ENCODE measurements at regions not wholly inside any gene's neighbourhood (a gene's known extent, or its start where the extent isn't known, plus 50 kb on each side); places are given as distances from the start of the nearest gene placed in this dataset.
"Not testable (repeated sequence)": the region's sequence is repeated elsewhere in the genome, so short reads cannot be mapped to it uniquely, and the experiment has no call there.

DNA sequence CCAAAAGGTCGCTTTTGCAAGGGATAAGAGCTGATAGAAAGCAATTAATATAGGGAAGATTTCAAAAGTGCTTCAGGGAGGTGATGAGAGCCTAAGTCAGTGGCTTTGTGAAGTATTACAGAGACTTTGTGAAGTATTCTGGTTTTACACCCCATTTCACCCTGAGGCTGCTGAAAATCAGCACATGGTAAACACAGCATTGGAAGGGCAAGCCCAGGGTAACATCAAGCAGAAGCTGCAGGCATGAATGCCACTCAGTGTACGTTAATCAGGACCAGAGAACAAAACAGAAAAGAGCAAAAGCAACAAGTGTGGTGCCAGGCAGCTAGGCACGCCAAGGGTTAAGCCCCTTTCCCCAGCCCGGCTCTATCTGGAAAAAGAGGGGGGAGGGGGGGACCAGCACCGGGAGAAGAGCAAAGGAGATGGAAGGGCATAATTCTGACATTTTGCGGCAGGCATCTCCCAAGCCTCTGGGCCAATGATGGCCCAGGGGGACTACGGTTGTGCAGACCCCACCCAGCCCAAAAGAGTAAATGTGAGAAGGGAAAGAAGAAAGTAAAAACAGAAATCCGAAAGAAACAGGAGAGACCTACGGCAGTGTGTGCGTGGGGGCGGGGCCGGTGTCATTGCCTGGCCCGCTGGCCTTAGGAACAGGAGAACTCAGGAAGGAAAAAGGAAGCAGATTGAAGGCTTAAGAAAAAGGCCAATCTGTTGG lies 58.9 kb downstream of the DHRS2 start:
- peak; percentile 57 for DNase-seq

DNA sequence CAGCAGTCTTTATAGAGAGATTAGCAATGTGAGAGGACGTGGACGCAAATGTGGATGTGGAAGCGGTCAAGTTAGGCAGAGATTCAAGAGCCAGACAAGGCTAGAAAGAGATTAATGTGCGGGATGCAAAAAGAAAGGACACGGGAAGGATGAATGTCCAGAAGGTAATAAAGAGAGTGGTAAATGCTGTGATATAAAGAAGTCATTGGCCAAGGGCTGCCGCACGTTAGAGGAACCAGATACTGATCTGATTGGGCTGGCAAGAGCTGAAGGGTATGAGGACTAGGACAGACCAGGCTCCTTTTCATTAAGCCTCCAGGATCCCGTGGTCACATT lies 59.5 kb downstream of the DHRS2 start:
- DNase-seq, result peak; percentile 2

DNA sequence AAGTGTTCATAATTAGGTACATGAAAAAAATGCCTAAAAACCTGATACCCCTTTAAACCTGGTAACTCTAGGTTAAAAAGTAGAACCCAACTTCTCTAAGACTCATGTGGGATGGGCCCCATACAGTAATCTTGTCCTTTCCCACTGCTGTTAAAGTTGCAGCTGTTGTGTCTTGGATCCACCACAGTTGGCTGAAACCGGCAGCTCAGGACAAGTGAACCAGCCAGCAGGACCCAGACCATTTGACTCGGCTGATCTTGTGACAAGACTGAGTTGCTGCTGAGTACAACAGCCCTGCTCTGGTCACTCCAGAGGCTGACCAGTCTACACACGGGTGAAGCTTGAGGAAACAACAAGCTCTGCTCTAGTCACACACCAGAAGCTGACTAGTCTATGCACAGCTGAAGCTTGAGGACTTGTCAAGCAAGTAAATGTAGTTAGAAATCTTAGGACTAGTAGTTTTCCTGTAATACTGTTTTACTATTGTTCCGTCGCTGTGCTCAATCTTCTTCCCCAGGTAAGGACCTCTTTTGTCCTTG lies 60.6 kb downstream of the DHRS2 start:
- DNase-seq, result no peak

DNA sequence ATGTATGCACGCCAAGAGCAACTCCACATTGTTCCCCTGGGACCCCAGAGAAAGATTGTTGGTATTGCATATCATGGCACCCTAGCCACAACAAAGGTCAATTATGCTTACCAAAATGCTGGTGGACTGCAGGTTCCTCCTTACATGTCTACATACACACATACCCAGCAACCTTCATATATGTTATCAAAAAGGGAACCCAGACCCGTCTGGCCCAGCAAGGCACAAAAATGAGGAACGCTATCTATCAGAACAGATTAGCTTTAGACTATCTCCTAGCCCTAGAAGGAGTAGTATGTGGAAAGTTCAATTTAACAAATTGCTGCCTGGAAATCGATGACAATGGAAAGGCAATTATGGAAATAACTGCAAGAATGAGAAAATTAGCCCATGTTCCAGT lies 61.5 kb downstream of the DHRS2 start:
- no peak for DNase-seq

DNA sequence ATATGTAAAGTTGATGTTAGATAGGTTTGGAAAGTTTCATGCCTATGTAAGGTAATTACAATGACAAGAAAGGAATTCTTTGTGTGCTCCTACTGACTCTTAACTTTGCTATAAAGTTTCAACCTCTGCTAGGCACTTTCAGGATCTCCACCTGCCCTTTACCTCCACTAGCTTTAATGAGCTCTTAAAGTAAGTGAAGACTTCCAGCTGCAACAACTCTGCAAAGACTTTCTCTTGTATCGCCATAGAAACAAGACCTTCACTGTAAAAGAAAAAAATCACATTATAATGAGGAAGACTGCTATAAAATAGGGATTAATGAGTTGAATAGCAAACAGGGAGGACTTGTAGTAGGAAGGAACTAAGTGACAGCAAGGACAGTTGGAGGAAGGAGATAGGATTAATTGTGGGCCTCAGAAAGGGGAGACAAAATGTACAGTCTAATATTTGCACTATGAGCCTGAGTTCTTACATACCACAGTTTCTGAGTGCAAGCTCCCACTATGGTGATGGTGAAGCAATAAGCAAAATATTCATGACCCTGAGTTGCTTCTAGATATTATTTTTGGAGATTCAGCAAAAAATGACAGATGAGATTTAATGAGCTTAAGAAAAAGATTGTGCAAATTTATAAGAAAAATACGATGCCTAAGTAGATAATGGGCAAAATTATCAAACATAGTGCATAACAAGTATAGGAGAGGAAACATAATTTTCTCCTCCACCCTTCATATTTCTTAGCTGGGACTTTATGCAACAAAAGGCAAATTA lies 66.7 kb downstream of the DHRS2 start:
- DNase-seq, result no peak

DNA sequence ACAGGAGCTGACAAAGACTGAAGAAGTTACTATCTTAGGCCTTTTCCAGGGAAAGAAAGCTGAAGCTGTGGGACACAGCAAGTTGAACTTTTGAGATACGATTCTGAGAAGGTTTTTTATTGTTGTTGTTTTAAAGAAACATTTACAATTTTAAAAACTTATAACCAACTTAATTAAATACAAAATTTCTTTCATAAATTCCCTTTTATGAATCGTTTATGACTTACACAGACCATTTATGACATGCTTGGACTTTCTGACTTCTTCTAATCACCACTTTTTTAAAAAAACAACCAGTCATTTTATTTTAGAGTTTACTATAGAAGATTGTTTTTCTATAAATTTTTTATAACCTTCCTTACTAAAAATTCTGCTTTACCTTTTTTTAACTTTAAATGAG lies 68.7 kb downstream of the DHRS2 start:
- no peak for DNase-seq

DNA sequence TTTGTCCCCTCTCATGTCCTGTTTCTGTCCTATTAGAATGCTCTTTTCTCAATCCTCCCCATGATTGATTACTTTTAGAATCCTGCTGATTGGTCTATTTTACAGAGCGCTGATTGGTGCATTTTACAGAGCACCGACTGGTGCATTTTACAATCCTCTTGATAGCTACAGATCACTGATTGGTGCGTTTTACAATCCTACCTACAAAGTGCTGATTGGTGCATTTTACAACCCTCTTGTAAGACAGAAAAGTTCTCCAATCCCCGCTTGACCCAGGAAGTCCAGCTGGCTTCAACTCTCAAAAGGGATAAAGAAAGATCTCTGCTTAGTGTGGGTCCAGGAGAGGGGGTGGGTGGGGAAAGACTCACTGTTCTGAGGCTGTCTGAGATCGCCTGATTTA lies 71.3 kb downstream of the DHRS2 start:
- DNase-seq, result no peak

DNA sequence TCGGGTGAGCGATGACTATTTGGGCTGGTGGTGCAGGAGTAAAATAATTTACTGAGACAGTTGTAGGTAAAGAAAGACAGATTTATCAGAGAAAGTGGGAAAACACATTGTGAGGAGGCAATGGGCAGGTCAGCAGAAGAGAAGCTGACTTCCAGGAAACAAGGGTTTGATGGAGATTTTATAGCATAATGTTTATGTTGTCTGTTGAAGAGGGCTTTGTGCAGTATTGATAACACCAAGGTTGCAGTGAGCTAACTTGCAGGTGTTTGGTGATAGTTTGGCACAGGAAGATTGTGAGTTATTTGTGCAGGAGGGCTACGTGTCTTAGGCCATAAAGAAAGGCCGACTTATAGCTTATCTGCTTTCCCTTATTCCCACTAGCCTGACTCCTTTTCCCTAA lies 72.2 kb downstream of the DHRS2 start:
- DNase-seq, result no peak

DNA sequence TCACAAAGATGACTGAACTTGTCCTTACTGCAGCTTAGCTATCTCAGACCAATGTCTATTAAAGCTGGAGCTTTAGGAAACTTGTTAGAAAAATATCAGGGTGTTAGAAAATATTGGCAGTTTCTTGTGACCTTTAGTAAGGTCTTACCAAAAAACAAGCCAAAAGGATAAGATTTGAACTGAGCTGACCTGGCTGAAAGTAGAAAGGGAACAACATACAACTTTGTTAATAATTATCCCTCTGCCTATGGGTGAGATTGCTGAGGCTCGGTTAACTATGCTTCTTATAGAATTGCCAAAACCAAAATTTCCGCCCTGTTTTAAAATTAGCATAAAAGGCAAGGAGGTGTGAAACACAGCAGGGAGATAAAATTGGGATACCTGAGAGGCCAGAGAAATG lies 73.8 kb downstream of the DHRS2 start:
- DNase-seq, result no peak

DNA sequence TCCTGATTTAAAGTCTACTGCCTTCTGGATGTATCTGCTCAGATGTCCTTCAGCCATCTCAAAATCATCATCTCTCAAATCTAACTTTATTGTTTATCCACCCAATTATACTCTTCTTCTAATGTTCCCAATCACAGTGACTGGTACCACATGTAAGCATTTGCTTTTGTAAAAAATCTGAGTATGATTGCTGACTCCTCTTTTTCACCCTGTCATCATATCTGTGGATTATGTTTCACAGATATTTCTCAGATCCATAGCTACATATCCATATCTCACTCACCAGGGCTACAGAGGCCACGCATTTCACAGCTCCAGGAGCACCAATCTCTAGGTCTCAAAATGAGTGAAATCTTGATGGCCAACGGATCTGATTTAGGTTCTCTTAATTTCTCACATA lies 76.1 kb downstream of the DHRS2 start:
- DNase-seq, result no peak

DNA sequence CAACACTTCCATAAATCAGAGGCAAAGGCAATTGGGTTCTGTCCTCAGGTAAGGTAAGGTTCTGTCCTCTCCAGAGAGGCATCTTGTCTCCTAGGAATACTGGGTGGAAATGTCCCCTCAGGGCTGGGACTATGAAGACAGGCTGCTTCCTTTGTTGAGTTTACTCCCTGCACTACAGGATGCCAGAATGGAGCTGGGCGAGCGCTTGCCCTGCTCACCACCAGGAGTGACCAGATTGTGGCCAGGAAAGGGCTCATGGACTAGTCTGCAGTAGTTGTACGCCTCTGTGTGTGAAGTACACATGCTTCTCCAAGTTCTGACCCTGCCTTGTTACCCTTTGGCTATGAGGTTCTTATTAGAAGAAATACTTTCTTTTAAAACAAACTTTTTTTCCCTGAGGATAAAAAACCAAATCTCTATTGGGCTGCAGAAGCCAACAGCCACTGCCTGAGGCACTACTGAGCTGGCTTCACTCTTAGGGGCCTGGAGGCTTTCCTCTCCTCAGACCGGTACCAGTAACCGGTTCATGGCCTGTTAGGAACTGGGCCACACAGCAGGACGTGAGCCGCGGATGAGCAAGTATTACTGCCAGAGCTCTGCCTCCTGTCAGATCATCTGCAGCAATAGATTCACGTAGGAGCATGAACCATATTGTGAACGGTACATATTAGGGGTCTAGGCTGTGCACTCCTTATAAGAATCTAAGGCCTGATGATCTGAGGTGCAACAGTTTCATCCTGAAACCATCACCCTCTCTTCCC lies 83.2 kb downstream of the DHRS2 start:
- DNase-seq, result no peak

DNA sequence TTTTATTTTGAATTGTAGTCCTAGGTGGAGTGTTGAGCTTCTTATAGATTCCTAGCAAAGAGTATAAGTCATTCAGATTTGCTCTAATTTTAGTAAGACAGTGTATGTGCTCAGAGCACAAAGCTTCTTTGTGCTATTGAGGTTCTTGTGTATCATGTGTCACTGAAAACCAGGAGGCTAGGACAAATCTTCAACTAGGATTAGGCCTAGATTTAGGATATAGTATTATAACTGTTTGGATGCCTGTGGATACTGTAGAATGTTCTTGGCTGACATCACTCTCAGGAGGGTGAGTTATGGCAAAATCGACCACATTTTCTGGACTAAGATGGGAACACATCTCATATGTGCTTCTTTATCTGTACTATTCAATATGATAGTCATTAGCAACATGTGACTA lies 86.5 kb downstream of the DHRS2 start:
- DNase-seq, result no peak

DNA sequence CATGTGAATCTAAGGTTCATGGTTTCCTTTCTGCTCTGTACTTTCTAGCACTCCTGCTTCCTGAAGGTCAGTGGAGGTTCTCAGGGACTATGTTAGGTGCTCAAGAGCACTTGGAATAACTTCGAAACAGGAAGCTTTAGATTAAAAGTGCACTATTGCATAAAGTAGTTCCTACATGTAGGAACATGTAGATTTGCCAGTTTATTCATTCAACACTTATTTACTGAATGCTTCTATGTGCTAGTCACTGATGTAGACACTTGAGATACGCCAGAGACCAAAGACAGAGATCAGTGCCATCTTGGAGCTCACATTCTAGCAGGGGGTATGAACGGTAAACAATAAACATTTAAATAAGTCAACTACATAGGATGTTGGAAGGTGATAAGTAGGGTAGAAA lies 87.7 kb downstream of the DHRS2 start:
- no peak for DNase-seq

DNA sequence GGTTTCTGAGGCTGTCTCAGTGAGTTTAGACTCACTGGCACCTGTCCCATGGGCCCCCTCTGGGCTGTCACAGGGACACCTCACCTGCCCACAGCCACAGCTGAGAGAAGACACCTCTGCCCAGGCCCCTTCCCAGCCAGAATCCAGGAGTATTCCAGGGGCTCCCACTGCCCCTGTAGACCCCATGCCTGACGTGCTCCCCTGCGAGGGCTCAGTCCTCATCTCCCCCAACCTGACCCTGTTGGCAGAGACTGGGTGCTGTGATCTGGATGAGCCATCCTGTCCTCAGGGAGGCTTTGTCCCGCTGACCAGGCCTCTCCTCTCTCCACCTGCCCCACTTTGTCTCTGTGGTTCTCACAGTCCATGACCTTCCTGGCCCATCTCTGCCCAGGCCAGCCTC lies 89.4 kb downstream of the DHRS2 start:
- DNase-seq, result no peak

DNA sequence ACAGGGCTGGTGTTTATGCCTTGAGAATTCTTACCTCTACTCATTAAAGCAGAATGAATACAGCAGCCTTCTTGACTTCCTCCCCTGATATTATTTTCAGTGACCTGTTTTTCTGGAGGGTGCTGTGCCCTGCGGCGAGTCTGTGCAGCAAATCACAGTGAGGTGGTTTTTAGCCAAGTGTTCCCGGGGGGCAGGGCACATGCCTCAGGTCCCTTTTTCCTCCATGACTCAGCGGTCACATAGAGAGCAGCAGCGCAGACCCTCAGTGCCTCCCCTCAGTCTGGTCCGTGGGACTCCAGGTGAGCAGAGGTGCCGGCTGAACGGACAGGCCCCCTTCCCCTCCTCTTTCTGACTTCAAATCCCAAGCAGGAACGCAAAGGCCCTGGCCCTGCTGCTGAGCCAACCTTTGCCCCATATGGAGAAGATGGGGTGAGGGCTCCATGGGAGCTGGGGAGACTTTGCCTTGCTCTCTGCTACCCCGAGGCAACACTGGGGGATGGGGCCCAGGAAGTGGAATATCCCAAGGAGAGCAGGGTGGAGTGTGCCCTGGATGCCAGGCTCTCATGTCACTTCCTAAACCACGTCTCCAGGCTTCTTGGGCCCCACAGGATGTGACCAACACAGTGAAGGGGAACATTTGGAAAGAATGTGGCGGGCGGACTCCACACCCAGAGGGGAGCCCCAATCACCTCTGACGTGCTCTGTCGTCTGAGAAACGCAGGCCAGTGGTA lies 90.0 kb downstream of the DHRS2 start:
- peak; percentile 7 for DNase-seq

DNA sequence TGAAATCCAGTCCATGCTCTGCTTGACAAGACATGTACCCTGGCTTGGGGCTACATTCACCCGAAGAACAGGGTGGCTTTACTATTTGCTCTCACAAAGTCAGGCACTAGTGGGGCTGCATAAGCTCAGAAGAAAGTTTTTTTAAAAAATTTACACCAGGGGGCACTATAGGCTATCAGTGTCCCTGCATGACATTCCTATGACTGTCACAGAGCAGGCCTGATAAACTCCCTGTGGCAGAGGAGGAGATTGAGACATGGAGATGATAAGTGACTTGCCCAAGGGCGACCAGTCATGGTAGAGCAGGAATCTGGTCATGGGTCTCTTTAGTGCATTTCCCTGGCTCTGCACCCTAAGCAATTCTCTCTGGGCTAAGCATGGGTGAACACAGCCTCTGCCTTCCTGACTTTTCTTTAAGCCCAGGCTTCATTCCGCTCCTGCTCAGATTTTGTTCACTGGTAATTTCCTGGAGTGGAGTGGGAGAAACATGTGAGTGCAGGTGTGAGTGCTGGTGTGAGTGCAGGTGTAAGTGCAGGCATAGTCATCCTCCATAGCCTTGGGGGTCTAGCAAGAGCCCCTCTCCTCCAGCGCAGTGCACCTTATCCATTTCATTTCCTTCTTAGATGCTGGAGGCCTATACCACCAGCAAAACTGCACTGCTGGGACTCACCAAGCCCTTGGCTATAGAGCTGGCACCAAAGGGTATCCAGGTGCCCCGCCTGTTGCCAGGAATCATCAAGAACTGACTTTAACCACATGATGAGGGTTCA lies 91.6 kb downstream of the DHRS2 start:
- peak; percentile 72 for DNase-seq

DNA sequence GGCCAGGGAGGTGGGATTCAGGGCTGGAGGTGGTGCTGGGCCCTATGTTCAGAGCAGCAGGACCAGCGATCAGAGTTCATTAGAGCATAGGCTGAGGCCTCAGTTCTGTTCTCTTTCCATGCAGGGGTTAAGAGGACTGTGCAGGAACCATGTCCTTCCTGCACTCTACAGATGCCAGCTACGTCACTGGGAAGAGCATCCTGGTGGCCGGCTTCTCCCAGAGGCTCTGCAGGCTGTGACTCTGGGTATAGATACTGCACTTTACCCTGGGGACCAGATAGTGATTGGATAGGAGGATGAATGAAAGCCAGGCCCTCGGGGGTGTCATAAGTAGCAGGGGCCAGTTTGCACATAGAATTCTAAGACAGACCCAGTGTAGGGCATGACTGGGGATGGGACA lies 92.6 kb downstream of the DHRS2 start:
- DNase-seq, result no peak

DNA sequence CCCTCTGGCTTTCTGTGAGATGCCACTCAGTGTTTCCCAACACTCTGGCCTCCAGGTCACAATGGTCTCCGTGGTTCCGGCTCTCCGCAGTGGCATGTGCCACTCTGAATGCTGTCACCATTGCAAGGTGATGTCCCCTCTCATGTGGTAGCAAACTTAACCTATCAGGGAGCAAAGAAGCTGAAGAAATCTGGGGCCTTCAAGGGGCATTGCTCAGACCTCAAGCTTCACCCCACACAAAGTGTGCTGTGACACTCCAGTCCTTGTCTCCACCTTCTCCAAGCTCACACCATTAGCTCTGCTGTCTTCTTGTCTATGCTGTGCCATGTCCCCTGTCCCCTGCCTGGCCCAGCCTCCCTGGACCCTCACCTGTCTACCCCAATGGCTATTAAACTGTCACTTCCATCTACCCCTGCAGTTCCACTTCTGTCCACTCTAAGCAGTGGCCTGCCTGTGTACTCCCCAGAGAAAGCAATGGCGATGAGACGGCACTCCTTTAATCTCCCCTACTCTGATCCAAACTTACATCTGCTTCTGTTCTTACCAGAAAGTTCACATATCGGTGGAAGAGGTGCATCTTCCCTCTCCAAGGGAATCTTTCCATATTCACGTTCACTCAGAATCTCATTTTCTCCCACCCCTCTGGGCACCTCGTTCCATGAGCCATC lies 93.7 kb downstream of the DHRS2 start:
- DNase-seq, result no peak

DNA sequence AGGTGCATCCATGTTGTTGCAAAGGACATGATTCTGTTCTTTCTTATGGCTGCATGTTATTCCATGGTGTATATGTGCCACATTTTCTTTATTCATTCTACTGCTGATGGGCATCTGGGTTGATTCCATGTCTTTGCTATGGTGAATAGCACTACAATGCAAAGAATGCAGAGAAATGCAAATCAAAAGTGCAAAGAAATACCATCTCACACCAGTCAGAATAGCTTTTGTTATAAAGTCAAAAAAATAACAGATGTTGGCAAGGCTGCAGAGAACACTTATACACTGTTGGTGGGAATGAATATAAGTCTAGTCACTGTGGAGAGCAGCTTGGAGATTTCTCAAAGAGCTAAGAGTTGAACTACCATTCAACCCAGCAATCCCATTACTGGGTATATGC lies 99.2 kb downstream of the DHRS2 start:
- DNase-seq, result no peak

DNA sequence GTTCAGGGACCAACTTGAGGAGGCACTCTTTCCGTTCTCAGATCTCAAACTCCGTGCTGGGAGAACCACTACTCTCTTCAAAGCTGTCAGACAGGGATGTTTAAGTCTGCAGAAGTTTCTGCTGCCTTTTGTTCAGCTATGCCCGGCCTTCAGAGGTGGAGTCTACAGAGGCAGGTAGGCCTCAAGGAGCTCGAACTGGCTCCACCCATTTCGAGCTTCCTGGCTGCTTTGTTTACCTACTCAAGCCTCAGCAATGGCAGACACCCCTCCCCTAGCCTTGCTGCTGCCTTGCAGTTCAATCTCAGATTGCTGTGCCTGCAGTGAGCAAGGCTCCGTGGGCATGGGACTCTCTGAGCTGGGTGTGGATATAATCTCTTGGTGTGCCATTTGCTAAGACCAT lies 108.2 kb downstream of the DHRS2 start:
- not testable (repeated sequence) for DNase-seq

DNA sequence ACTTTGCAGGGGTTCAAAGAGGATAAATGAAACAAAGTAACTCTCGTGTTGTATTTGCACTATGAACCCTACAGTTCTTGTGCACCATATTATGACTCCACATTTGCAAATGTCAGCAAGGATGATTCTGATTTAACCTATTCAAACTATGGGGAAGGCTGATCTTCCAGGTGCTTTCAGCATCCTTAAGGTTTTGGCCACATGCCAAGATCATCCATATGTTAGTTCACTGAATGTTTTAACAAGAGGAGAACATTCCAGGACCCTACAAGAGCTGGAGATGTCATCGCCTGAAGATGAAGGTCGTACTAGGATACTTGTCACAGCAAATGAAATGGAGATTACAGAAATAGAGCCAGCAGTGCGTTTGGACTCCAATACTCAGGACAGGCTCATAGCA lies 114.2 kb downstream of the DHRS2 start:
- no peak for DNase-seq

Data from fibroblast of skin of scalp (primary cell).